Renal cortical epithelial cell (primary cell): ENCODE measurements at regions not wholly inside any gene's neighbourhood (a gene's known extent, or its start where the extent isn't known, plus 50 kb on each side); places are given as distances from the start of the nearest gene placed in this dataset.

ENCODE experiments used
- DNase-seq: peaks from one replicate; pipeline ENCODE4 v3.0.0-alpha.2; 2011; ENCODE audit warnings: low read depth

DNA sequence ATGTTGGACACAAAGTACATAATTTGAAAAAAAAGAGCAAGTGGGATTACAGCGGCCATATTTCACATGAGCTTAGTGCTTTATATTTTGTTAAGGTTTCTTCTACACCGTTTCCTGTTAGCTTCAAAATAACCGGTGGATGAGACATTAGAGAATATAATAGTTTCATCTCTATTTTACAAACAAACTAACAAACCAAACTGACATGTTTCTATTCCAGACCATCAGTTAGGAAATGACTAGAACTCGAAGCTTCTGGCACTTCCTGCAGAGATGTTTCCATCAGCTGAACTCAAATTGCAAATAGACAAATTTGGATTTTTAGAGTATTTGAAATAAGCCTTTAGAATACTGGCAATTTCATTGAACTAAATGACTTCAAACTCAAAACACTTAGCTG, 86.5 kb downstream of the MTRR start:
- DNase-seq: no peak

DNA sequence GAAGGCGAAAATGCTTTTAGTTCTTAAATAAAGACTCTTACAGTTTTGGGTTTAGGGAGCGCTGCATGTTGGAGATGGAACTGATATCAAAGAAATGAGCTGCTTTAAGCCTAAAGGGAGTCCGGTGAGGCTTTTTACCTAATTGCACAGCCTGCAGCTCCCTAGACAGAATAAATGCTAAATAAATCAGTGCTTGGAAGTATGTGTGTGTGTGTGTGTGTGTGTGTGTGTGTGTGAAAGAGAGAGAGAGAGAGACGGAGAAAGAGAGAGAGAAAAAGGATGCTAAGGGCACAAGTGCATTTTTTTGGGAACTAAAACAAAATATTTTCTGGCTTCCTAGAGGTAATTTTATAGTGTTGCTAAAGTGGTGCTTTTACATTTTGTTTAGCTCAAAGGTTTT, 88.4 kb downstream of the MTRR start:
- DNase-seq: no peak

DNA sequence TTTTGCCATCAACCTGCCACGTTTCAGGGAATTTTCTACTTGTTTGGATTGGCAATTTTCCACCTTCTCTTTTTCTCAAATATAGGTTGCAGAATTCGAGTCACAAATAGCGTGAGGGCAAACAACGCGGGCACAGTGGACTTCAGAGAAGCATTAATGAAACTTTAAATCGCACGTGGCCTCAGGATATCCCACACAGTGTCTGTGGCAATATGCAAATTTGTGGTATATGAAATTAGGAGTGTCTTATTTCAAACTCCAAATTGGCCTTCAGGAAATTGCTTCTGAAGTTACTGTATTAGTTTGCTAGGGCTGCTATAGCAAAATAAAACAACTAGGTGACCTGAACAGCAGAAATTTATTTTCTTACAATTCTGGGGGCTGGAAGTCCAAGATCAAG, 91.2 kb downstream of the MTRR start:
- DNase-seq: no peak

GRCh38 chr5:7961540-7961939, 92.6 kb downstream of the MTRR start:
- DNase-seq: no peak

- DNase-seq: no peak
These were observed 101.9 kb downstream of the MTRR start for GRCh38 chr5:7970816-7971215.

DNA sequence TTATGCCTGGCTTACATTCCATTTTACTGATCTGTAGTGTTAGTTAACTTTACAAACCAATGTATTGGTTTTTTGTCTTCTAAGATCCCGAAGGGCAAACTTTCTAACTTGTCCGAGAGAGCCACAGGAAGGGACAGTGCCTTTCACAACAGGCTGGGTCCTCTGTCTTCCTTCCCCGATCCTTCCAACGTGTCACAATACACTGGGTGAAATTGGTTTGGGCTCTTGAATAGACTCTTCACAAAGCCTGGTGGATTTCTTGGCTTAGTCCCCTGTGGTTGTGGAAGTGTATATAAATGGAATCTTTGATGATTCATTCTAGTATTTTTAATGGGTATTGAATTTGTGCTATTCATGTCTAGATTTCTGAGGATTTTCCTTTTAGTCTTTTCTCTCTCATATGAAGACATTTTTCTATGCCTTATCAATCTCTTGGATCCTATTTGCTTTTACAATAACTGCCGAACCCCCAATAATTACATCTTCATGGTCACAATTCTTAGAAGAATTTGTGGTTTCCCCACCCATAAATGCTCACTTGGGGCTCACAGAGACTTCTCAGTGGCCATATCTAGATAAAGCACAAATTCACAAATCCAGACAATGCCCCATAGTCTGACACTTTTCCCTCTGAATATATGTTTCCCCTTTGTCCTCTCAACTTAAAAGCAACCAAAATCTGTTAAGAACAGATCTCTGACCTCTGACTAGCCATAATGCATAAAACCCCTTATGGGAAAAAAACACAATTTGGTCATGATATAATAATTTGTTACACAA, 107.7 kb downstream of the MTRR start:
- DNase-seq: peak; percentile 41

GRCh38 chr5:7978114-7978513, 109.2 kb downstream of the MTRR start:
- peak; percentile 6 for DNase-seq

DNA sequence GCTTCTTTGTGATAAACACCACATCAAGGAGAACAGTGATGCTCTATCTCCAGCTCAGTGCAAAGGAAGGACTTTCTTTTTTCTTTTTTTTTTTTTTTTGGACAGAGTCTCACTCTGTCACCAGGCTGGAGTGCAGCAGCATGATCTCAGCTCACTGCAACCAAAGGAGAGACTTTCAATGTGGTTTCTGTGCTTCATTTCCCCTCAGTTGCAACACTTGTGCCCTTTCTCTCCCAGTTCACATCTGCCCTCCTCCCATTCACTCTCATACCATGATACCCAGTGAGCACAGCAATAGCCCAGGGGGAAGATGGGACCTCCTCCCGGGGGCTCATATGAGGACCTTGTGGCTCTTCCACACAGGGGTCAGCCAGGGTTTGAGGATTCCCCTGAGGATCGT, 110.0 kb downstream of the MTRR start:
- DNase-seq: no peak

DNA sequence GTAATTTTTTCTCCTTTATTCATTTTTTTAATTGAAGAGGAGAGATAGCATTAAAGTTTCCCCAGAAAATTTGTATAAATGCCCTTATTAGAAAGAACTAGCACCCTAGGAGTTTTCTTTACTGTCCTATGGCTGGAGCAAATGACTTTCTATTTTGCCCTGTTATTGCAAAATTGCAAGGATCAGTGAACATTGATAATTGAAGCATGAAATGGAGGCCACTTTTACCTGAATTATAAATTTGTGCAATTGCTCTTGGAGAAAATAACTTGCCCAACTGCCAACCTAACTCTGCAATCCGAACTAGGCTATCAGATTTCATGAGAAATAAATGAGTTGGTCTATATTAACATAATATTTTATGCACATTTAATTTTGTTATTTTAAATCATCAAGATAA, 111.9 kb downstream of the MTRR start:
- DNase-seq: no peak

GRCh38 chr5:7983433-7983832, 114.5 kb downstream of the MTRR start:
- DNase-seq: no peak

- no peak for DNase-seq
These were observed 122.3 kb downstream of the MTRR start for GRCh38 chr5:7991125-7991821.

- no peak for DNase-seq
These were observed 126.8 kb downstream of the MTRR start for GRCh38 chr5:7995688-7996294.

GRCh38 chr5:8005416-8005815, 136.5 kb downstream of the MTRR start:
- peak; percentile 1 for DNase-seq

DNA sequence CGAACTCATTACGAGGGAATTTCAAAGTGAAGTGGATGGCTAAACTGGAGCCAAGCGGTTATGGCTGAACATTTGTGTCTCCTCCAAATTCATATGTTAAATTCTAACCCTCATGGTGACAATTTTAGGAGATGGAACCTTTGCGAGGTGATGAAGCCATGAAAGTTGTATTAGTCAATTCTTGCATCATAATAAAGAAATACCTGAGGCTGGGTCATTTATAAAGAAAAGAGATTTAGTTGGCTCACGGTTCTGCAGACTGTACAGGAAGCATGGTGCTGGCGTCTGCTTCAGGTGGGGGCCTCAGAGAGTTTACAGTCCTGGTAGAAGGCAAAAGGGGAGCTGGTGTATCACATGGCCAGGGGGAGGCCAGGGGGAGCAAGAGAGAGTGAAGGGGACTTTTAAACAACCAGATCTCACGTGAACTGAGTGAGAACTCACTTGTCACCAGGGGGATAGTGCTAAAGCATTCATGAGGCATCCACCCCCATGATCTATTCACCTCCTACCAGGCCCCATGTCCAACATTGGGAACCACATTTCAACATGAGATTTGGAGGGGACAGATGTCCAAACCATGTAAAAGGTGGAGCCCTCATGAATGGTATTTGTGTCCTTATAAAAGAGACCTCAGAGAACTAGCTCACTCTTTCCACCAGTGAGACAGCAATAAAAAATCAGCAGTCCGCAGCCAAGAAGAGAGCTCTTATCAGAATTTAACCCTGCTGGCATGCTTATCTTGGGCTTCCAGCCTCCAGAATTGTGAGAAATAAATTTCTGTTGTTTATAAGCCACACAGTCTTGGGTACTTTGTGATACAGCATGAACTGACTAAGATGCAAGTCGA, 143.4 kb downstream of the MTRR start:
- no peak for DNase-seq

GRCh38 chr5:8013948-8014710, 145.2 kb downstream of the MTRR start:
- peak; percentile 69 for DNase-seq

- no peak for DNase-seq
These were observed 150.8 kb downstream of the MTRR start for GRCh38 chr5:8019719-8020218.

DNA sequence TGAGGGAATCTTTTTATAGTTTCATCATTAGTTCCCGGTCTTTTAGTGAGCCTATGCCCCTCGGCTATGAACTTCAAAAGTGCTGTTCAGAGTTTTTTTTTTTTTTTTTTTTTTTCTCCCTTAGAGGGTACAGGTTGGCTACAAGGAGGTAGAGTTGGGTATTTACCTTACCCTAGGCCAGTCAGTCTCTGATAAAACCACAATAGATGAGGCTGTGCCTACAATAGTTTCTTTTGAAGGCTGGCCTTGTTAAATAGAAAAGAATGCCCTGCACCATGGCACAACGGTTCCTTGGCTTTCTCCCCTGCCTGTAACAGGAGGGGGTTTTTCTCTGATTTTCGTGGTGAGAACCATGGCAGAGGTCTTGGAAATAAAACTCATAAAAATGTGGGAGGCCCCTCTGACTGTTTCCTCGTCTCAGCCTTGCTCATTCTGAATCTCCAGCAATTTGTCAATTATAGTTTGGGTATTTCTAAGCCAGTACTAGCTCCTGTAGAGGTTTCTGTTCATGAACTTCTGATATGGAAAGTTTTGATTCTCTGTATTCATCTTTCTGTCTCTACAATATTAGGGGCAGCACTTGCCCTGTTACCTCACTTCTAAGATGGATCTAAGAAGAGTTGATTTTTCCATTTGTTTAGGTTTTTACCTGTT, 152.0 kb downstream of the MTRR start:
- DNase-seq: no peak

DNA sequence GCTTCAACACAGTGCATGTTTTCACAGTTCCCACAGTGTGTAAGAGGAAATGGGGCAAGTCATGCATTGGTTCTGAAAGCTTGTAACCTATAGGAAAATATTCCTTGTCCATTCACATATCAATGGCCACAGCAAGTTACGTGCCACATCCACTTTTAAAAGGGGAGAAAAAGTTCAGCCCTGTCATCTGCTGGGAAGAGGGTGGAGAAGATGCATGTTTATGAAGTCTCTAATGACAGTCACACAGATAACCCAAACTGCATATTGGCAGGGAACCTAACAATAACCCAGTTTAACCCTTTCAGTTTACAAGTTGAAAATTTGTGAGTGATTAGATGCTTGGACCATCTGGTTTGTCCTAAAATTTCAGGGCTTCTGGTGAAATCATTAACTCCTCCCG, 159.3 kb downstream of the MTRR start:
- no peak for DNase-seq

GRCh38 chr5:8033261-8033660, 164.3 kb downstream of the MTRR start:
- no peak for DNase-seq

GRCh38 chr5:8034852-8035251, 165.9 kb downstream of the MTRR start:
- DNase-seq: no peak

DNA sequence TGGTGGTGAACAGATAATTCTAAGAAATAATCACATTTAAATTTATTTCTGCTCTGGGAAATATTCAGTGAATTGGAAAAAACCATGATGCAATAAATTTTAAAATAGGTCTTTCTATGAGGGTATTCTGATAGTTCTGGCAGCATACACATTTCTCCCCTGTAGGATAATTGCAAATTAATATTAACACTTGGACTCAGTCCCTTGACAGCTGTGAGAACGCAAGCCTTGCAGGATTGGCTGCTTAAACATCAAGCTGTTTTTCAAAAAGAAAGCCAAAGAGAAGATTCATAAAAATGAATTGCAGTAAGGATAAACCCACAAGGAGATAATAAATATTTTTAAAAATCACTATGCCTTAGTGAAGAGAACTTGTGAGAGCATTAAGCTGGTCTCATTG, 180.0 kb downstream of the MTRR start:
- no peak for DNase-seq
